IPS-20b (cell line): ENCODE measurements at regions not wholly inside any gene's neighbourhood (a gene's known extent, or its start where the extent isn't known, plus 50 kb on each side); places are given as distances from the start of the nearest gene placed in this dataset.

ENCODE experiments used
- H3K27ac ChIP-seq: one replicate; pipeline ENCODE4 v1.5.1; 2013; ENCODE audit warnings: low read length
- H3K27me3 ChIP-seq: 2 replicates; pipeline ENCODE4 v1.6.1; 2013; ENCODE audit warnings: mild to moderate bottlenecking, low read length, inconsistent platforms; ENCODE audit not compliant: insufficient read depth
- H3K36me3 ChIP-seq: 2 replicates; pipeline ENCODE4 v1.6.1; 2013; ENCODE audit warnings: low read depth, mild to moderate bottlenecking, inconsistent platforms, low read length, moderate library complexity; ENCODE audit not compliant: insufficient read depth
- H3K4me1 ChIP-seq: 2 replicates; pipeline ENCODE4 v1.6.1; 2013; ENCODE audit warnings: mild to moderate bottlenecking, control low read depth, inconsistent platforms, low read length, moderate library complexity; ENCODE audit not compliant: insufficient read depth
- H3K4me3 ChIP-seq: 2 replicates; pipeline ENCODE4 v1.5.1; 2013; ENCODE audit warnings: mild to moderate bottlenecking, low read length, inconsistent platforms
- H3K9ac ChIP-seq: 2 replicates; pipeline ENCODE4 v1.6.1; 2013; ENCODE audit warnings: low read depth, mild to moderate bottlenecking, inconsistent platforms, low read length, moderate library complexity
- H3K9me3 ChIP-seq: 2 replicates; pipeline ENCODE4 v1.6.1; 2013; ENCODE audit warnings: mild to moderate bottlenecking, low read depth, low read length, inconsistent platforms; ENCODE audit not compliant: insufficient read depth

- Histone ChIP-seq H3K27ac (no peak overlapping the region), H3K4me3 (no peak overlapping the region), H3K9ac (no peak overlapping the region), H3K4me1 (no peaks in the 10 kb centered on the region), H3K27me3 (no peaks in the 10 kb centered on the region), H3K9me3 (peaks cover 10% of the 10 kb centered on the region), H3K36me3 (no peaks in the 10 kb centered on the region)
Measured at GRCh38 chr12:97758586-97758985, 296.0 kb downstream of the RMST start.

- no peak overlapping the region for H3K9ac ChIP-seq
- H3K4me3 ChIP-seq, result no peak overlapping the region
- H3K9me3 ChIP-seq, result peaks cover 10% of the 10 kb centered on the region
- no peaks in the 10 kb centered on the region for H3K27me3 ChIP-seq
- no peaks in the 10 kb centered on the region for H3K4me1 ChIP-seq
- no peaks in the 10 kb centered on the region for H3K36me3 ChIP-seq
- H3K27ac ChIP-seq, result no peak overlapping the region
Measured at GRCh38 chr12:97760601-97761000, 298.0 kb downstream of the RMST start.

GRCh38 chr12:97763113-97763512 lies 300.5 kb downstream of the RMST start:
- peaks cover 10% of the 10 kb centered on the region for H3K9me3 ChIP-seq
- no peaks in the 10 kb centered on the region for H3K4me1 ChIP-seq
- H3K27ac ChIP-seq, result no peak overlapping the region
- H3K27me3 ChIP-seq, result no peaks in the 10 kb centered on the region
- no peak overlapping the region for H3K4me3 ChIP-seq
- no peaks in the 10 kb centered on the region for H3K36me3 ChIP-seq
- no peak overlapping the region for H3K9ac ChIP-seq

GRCh38 chr12:97764700-97765099 lies 302.1 kb downstream of the RMST start:
- Histone ChIP-seq H3K36me3 (no peaks in the 10 kb centered on the region), H3K9me3 (peaks cover 10% of the 10 kb centered on the region), H3K27me3 (no peaks in the 10 kb centered on the region), H3K27ac (no peak overlapping the region), H3K4me3 (no peak overlapping the region), H3K9ac (no peak overlapping the region), H3K4me1 (no peaks in the 10 kb centered on the region)

- Histone ChIP-seq H3K27ac (no peak overlapping the region), H3K36me3 (no peaks in the 10 kb centered on the region), H3K9ac (no peak overlapping the region), H3K4me1 (no peaks in the 10 kb centered on the region), H3K4me3 (no peak overlapping the region), H3K27me3 (no peaks in the 10 kb centered on the region), H3K9me3 (peaks cover 5% of the 10 kb centered on the region)
Measured at GRCh38 chr12:97767347-97767746, 304.7 kb downstream of the RMST start.

GRCh38 chr12:97778111-97778510 lies 315.5 kb downstream of the RMST start:
- no peaks in the 10 kb centered on the region for H3K36me3 ChIP-seq
- no peak overlapping the region for H3K4me3 ChIP-seq
- no peak overlapping the region for H3K9ac ChIP-seq
- peaks cover 4% of the 10 kb centered on the region; the same call in 1 of the 2 replicates for H3K4me1 ChIP-seq
- H3K9me3 ChIP-seq, result peaks cover 16% of the 10 kb centered on the region
- no peaks in the 10 kb centered on the region for H3K27me3 ChIP-seq
- no peak overlapping the region for H3K27ac ChIP-seq

- H3K36me3 ChIP-seq, result no peaks in the 10 kb centered on the region
- peaks cover 13% of the 10 kb centered on the region for H3K9me3 ChIP-seq
- H3K27me3 ChIP-seq, result no peaks in the 10 kb centered on the region
- no peak overlapping the region for H3K4me3 ChIP-seq
- H3K4me1 ChIP-seq, result peaks cover 21% of the 10 kb centered on the region; the same call in 1 of the 2 replicates
- no peak overlapping the region for H3K27ac ChIP-seq
- H3K9ac ChIP-seq, result no peak overlapping the region
Measured at GRCh38 chr12:97781342-97781741, 318.7 kb downstream of the RMST start.

GRCh38 chr12:97784904-97785303 lies 322.3 kb downstream of the RMST start:
- Histone ChIP-seq H3K4me1 (peaks cover 21% of the 10 kb centered on the region; the same call in 1 of the 2 replicates), H3K9me3 (no peaks in the 10 kb centered on the region), H3K27me3 (no peaks in the 10 kb centered on the region), H3K4me3 (peak overlapping the region; percentile 41; the same call in 1 of the 2 replicates), H3K9ac (peak overlapping the region; percentile 36; the same call in 1 of the 2 replicates), H3K27ac (no peak overlapping the region), H3K36me3 (no peaks in the 10 kb centered on the region)

GRCh38 chr12:97790281-97790680 lies 327.7 kb downstream of the RMST start:
- no peak overlapping the region for H3K9ac ChIP-seq
- no peaks in the 10 kb centered on the region for H3K27me3 ChIP-seq
- no peaks in the 10 kb centered on the region for H3K36me3 ChIP-seq
- no peak overlapping the region for H3K4me3 ChIP-seq
- no peak overlapping the region for H3K27ac ChIP-seq
- peaks cover 10% of the 10 kb centered on the region for H3K9me3 ChIP-seq
- H3K4me1 ChIP-seq, result peaks cover 4% of the 10 kb centered on the region; the same call in 1 of the 2 replicates

- Histone ChIP-seq H3K36me3 (no peaks in the 10 kb centered on the region), H3K9ac (no peak overlapping the region), H3K4me3 (no peak overlapping the region), H3K27ac (no peak overlapping the region), H3K27me3 (no peaks in the 10 kb centered on the region), H3K4me1 (no peaks in the 10 kb centered on the region), H3K9me3 (peaks cover 6% of the 10 kb centered on the region)
Measured at GRCh38 chr12:97797473-97797872, 334.9 kb downstream of the RMST start.

- H3K4me1 ChIP-seq, result peaks cover 16% of the 10 kb centered on the region
- no peak overlapping the region for H3K27ac ChIP-seq
- no peak overlapping the region for H3K9ac ChIP-seq
- H3K4me3 ChIP-seq, result no peak overlapping the region
- H3K36me3 ChIP-seq, result no peaks in the 10 kb centered on the region
- no peaks in the 10 kb centered on the region for H3K27me3 ChIP-seq
- no peaks in the 10 kb centered on the region for H3K9me3 ChIP-seq
Measured at GRCh38 chr12:97800561-97800960, 338.0 kb downstream of the RMST start.

GRCh38 chr12:97801471-97802059 lies 339.0 kb downstream of the RMST start:
- Histone ChIP-seq H3K9me3 (no peaks in the 10 kb centered on the region), H3K9ac (no peak overlapping the region), H3K4me1 (peaks cover 16% of the 10 kb centered on the region), H3K27ac (no peak overlapping the region), H3K27me3 (no peaks in the 10 kb centered on the region), H3K4me3 (no peak overlapping the region), H3K36me3 (no peaks in the 10 kb centered on the region)
